HT-29 (cell line): ENCODE measurements at regions not wholly inside any gene's neighbourhood (a gene's known extent, or its start where the extent isn't known, plus 50 kb on each side); places are given as distances from the start of the nearest gene placed in this dataset.
"Not testable (repeated sequence)": the region's sequence is repeated elsewhere in the genome, so short reads cannot be mapped to it uniquely, and the experiment has no call there.

Source experiments
- DNase-seq: peaks from one replicate; pipeline ENCODE4 v3.0.0-alpha.2; 2015; ENCODE audit warnings: low spot score

DNA sequence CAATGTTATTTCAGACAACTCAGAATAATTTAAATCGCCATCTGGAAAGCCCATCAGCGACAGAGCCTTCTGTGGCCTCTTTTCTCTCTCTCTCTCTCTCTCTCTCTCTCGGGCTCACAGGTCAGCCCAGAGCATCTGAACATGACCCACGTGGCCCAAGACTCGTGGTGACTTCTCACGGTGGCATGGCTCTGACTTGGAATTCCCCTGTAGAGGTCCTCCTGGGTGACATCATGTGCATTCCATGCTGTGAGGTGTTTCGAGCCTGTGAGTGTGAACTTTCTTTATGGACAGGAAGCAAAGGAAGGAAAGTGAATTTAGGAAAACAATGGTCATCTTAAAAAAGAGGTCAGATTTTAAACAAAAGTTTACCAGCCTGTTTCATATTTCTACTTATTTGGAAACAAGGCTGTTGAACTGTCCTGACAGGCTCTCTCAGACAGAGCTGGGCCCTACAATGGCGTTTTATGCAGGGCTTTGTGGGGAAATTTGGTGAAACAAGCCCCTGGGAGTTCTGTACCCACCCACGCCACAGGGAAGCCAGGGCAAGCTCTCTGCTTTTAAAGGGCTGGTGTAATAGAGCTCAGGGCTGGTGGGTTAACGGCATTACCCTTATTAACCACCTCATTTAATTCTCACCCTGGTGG lies 359.7 kb upstream of the ZNF32 start:
- no peak for DNase-seq

DNA sequence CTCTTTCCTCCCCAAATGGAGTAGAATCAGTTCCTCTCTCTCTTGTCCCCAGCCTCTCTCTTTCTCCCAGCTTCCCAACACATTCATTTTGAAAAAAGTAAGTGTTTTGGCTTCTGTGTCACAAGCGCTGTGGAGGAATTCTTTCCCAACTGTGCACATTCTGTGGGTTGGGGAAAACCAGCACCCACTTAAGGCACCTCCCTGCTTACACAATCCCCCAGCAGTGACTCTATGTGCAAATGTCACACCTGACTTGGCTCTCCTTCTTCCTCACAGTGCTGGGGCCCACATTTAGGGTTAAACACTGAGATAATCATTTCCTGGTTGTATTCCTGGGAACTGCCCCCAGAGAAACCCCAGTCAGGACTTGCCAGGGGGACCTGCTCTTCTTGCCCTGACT lies 358.1 kb upstream of the ZNF32 start:
- no peak for DNase-seq

DNA sequence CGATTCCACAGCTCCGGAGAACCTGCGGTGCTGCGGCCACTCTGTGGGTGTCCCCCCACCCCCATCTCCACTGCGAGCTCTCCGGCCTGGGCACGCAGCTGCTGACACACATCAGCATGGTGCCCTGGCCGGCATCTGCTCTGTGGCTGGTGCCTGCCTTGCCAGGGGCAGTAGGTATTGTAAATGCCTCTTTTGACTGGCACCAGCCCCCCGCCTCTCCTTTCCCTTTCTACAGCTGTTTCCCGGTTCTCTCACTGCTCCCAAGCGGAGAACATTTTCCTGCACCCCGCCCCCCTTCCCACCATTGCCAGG lies 357.1 kb upstream of the ZNF32 start:
- DNase-seq, result no peak

DNA sequence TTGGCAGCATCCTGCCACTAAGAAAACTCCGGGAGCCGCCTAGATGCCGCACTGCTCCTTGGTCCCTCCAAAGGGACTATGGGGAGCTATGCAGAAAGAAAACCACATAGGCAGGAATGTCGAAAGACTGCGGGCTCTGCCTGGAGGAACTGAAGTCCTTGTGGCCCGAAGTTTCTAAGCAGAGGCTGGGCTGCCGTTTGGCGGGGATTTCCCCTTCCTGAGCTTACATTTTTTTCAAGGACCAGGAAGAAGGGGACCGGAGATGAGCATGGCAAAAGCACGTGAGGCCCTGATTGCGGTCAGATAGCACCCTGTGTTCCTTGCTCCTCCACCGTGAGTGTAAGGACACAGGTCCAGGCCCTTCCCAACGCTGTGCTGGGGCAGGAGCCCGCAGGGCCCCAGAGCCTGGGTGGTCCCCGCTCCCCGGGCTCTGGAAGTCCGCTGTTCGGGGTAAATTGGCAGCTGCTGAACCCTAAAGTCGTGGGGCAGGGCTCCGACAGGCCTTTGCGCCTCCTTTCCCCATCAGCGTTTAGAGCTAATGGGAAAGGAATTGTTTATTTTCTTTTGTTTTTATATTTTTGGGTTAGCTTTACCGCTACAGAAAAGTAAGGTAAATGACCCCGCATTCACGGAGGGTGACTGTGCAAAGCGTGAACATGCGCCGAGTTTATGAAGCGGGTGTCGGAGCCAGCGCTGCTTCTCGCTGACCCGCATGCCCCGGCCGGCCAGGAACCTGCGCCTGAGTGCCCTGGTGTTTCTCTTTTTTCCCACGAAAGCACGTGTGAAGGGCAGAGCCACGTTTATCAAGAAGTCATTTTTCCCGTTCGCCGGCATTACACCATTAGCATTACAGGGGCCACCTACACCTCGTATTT lies 356.5 kb upstream of the ZNF32 start:
- DNase-seq, result no peak

DNA sequence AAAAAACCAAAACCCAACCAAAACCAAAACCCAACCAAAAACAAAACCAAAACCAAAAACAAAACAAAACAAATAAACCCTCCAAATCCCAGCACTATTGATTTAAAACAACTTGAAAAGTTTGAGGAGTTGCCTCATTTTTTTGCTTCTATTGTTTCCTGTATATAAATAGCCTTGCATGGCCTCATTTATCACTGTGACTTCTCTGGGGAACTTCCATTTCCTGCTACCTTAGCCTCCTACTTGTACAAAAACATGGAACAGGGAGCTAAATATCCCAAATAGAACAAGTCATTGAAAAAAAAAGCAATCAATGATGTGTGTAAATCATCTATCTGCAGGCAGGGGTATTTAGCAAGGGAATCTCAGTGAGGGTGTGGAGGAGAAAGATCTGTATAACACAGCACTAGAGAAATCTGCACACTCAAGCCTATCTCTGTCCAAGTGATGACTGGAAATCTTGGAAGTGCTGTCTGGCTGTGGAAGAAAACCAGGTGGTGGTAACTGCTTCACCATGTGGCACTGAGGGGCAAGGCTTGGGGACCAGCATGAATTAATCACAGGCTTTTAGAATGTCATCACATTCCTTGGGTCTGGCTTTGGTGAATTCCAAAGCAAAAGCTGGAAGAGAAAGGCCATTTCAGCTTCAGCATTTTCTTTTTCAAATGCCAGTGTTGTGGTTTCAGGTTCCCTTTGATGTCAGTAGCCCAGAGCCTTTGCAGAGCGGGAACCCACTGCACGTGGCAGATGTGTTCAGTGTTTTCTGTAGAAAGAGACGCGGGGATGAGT lies 349.5 kb upstream of the ZNF32 start:
- no peak for DNase-seq

DNA sequence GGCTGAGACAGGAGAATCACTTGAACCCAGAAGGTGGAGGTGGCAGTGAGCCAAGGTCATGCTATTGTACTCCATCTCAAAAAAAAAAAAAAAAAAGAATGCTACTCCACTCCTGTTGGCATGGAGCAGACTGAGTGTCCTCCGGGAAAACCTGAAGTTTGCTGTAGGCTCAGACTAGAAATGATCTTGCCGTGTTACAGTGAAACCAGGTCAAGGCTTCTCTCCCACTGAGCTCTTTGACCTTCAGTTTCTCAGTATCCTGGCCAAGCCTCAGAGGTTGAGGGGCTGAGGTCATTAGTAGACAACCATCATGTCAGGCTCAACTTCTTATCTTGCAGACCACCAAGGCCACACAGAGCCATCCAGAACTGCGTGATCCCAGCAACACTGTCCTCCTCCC lies 348.6 kb upstream of the ZNF32 start:
- DNase-seq, result no peak

DNA sequence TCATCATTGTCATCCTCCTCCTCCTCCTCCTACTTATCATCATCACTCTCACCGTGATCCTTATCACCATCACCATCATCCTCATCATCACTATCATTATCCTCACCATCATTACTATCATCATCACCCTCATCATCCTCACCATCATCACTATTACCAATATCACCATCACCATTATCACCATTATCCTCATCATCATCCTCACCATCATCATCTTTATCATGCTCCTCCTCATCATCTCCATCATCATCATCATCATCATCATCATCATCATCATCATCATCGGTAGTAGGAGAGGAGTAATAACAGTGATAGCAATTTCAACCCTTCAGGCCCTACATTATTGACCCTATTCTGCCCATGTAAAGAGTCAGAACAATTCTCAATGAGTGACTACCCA lies 345.9 kb upstream of the ZNF32 start:
- DNase-seq, result no peak

DNA sequence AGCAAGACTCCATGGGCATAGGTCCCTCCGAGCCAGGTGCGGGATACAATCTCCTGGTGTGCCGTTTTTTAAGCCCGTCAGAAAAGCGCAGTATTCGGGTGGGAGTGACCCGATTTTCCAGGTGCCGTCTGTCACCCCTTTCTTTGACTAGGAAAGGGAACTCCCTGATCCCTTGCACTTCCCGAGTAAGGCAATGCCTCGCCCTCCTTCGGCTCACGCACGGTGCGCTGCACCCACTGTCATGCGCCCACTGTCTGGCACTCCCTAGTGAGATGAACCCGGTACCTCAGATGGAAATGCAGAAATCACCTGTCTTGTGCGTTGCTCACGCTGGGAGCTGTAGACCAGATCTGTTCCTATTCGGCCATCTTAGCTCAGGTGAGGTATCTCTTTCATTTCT lies 344.1 kb upstream of the ZNF32 start:
- DNase-seq, result not testable (repeated sequence)

DNA sequence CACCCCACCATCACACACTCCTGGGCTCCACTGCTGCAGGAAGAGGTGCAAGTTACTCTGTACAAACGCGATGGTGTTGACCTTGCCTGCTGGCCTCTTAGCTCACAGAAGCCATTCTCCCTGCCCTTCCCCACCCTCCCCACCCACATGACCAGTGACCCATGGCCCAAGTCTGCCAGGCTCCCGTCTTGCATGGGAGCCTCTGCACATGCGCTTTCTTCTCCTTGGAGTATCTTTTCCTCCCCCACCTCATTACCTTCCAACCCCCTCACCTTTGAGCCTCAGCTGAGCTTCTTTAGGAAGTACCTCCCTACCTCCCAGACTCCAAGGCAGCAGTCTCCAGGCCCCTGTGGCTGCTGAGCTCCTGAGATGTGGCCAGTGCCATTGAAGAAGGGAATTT lies 337.7 kb upstream of the ZNF32 start:
- DNase-seq, result no peak

DNA sequence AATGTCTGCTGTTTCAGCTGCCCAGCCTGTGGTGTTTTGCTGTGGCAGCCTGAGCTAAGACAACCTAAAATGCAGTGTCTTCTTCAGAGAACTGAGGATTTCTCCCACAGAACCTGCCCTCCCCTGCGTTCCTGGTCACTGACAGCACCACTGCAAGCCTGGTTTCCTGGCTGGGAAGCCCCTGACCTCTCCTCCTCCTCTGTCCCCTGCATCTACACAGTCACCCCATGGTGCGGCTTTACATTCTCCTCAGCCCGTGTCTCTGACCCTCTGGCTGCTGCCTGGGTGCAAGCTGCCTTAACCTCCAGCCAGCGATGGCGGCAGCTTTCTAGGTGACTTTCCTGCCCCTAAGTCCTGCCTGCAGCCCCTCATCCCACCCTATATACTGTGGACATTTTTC lies 337.3 kb upstream of the ZNF32 start:
- DNase-seq, result no peak

DNA sequence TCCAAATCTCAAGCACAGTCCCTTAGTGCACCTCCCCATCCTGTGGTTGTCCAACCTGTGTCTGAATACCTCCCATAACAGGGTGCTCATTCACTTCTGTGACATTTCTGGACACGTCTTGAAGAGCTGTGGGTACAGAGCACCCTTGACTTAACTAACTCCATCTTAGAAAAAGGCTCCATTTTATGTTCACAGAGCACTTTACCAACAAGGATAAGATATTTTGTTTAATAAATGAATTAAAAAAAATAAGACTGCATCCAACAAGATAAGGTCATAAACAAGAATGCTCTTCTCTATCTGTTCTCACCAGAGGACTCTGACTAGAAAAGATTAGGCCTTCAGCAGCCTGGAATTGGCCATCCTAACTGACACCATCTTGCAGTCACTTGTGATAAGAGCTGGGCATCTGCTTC lies 335.2 kb upstream of the ZNF32 start:
- DNase-seq, result no peak

DNA sequence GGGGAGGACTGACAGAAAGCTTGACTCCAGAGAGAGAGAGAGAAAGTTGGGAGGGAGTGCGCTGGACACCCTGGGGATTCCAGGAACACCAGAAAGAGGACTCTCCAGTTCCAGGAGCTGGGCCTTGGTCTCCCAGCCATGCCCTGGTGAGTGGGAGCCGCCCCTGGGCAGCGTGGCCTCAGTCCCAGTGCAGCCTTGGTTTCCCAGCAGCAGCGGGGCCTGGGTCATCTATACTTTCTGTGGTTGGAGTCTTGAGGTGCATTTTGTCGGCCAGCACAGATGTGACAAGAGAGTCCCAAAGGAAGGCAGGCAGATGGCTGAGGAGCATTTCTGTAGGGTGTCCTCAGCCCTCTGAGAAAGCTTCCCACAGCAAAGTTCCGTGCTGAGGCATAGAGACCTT lies 334.7 kb upstream of the ZNF32 start:
- no peak for DNase-seq

DNA sequence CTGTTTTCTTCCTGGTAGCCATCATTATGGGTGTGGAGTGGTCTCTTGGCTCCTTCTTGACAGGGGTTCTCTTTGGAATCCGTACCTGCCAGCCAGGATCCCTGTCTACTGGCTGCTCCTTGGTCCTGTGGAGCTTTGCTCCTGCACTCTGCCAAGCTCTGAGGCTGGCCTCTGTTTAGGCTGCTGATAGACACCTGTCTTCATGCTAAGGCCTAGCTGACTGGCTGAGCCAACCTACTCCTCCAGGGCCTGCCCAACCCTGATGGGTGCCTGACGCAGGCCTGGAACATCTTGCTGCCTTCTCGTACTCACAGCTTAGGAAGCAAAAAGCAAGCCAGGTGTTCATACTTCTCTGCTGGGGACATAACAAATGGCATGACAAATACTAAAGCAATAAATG lies 333.6 kb upstream of the ZNF32 start:
- no peak for DNase-seq

DNA sequence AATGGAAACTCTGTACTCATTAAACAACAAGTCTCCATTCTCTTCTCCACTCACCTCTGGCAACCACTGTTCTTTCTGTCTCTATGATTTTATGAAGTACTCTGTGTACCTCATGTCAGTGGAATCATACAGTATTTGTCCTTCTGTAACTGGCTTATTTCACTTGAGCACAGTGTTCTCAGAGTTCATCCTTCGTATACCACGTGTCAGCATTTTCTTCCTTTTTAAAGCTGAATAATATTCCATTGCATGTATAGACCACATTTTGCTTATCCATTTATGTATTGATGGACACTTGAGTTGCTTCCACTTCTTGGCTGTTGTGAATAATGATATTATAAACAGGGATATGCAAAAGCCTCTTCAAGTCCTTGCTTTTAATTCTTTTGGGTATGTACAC lies 333.0 kb upstream of the ZNF32 start:
- no peak for DNase-seq

DNA sequence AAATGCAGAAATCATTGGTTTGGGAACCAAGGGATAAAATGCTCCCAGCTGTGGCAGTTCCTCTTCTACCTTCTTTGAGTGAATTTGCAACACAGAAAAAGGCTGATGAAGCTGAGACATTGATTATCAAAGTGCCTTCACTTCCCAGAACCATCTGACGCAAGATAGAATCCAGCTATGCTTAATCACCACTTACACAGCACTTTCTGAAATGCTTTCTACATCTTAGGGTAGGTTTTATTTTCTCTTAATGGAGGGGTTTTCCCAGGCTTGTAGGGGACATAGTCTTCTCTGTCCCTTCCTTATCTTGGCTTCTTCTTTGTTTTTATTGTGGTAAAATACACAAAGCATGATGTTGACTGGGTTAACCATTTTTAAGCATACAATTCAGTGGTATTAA lies 332.6 kb upstream of the ZNF32 start:
- no peak for DNase-seq

DNA sequence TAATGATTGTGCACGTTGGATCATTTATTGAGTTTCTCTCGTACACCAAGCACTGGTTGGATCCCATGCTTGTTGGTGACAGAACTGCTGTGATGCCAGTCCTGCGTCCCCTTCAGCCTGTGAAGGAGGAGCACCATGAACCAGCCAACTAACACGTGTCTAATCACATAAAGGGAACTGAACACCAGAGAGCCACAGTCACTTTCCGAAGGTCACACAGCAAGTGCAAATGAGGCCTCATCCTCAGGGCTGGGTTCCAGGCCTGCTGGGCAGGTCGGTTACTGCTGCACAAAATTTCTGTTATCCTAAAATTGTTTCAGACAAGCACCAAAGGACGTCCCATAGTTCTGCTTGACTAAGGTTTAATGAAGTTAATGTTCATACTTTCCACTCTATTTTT lies 332.0 kb upstream of the ZNF32 start:
- no peak for DNase-seq

DNA sequence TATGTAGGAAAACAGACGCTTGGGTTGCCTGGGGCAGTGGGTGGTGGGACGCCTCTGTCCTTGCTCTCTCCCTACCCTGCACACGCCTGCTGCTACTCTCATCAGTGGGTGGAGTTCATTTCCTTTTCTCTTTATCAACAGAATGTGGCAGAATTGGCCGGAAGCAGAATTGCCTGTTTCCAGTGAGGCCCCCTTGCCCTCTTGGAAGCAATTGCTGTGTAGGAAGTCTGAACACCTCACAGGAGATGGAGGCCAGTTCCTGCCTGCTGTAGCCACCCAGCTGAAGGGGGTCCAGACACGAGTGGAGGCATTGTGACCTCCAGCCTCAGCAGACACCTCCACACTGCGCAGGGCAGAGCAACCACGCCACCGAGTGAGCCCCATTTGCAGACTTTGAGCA lies 331.6 kb upstream of the ZNF32 start:
- DNase-seq, result no peak

DNA sequence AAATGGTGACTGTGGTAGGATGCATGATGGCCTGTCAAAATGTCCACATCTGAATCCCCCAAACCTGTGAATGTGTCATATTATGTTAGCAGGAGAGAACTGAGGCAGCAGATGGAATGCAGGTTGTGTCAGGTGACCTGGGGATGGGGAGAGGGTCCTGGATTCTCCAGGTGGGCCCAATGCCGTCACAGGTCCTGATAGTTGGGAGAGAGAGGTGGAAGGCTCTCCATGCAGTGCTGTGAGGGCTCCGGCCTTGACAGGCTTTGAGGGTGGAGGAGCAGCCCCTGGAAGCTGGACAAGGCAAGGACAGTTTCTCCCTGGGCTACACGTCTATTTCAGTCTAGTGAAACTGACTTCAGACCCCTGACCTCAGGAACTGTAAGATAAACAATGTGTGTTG lies 330.9 kb upstream of the ZNF32 start:
- no peak for DNase-seq

DNA sequence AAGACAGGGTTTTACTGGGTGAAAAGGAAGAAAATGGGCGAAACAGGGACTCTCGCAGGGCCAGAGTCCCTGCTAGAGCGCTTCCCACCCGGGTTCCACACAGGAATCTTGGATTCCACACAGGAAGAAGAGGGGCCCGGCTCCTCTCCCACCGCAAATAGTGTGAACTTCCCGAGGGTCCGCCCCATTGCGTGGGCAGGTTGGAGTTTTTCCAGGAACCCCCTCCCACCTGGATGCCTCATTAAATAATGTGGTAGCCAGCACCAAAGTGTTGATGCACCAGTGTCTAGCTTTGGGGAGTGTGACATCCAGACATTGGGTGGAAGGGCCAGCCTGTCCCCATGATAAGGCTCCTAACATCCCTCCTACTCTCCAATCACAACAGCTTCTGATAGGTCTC lies 330.3 kb upstream of the ZNF32 start:
- DNase-seq, result no peak

DNA sequence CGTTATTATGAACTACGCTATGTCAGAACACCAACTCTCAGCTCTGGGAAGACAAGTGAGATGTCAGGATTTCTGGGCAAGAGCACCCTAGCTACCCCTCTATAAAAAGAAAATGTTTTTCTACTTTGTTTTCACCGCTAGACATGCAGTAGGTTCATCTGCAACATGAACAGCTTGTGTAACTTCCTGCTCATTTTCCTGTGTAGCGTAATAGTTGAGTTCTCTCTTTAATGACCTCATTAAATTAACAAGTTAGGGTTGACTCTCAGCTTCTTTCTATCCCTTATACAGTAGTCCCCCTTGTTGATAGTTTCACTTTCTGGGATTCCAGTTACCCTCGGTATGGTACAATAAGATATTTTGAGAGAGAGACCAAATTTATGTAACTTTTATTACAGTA lies 329.4 kb upstream of the ZNF32 start:
- DNase-seq, result no peak

DNA sequence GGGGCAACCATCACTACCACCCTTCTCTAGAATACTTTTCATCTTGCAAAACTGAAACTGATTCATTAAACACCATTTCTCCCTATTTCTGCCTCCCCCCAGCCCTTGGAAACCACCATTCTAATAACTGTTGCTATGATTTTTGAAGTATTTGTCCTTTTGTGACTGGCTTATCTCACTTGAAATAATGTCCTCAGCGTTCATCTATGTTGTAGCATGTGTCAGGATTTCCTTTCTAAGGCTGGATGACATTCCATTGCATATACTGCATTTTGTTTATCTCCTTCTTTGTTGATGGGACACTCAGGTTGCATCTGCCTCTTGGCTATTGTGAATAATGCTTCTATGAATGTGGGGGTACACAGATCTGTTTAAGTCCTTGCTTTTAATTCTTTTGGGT lies 327.6 kb upstream of the ZNF32 start:
- DNase-seq, result no peak

DNA sequence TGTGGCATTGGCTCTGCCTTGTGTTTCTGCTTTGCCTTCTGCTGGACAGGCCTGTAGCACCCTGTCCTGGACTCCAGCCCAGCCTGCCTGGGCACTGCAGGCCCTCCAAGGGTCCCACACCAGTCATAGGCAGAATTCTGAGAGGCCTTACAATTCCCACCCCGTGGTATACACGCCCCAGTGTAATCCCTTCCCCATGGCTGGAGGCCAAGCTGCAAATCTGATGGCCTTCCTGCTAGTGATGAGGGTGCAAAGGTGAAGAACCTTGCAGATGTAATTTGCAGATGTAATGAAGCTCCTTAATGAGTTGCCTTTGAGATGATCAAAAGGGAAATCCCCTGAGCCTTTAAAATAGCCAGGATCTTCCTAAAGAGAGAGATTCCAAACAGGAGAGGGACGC lies 325.1 kb upstream of the ZNF32 start:
- no peak for DNase-seq
